GM21515 (cell line): ENCODE measurements at regions not wholly inside any gene's neighbourhood (a gene's known extent, or its start where the extent isn't known, plus 50 kb on each side); places are given as distances from the start of the nearest gene placed in this dataset.

Source experiments
- ATAC-seq: cut with Tn5 transposase; IDR thresholded peaks from one replicate; pipeline ENCODE4 v1.9.1; 2021; ENCODE audit not compliant: unreplicated experiment

DNA sequence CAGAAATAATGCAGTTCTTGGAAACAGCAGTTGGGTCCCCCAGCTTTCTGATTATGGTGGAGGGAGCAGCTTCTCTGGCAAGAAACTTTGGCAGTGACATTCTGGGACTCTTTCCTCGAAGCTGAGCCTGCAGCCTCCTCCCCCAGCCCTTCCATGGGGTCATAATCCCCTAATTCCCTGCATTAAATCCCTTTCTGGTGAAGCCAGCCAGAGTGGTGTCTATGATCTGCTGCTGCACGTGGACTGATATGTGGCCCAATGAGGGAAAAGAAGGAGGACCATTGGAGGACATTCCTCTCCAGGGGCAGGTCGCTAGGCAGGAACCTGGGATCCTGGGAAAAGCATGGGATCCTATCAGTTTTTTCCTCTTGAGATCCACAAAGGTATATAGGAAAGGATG lies 470.5 kb downstream of the RPS24 start:
- no peak for ATAC-seq

DNA sequence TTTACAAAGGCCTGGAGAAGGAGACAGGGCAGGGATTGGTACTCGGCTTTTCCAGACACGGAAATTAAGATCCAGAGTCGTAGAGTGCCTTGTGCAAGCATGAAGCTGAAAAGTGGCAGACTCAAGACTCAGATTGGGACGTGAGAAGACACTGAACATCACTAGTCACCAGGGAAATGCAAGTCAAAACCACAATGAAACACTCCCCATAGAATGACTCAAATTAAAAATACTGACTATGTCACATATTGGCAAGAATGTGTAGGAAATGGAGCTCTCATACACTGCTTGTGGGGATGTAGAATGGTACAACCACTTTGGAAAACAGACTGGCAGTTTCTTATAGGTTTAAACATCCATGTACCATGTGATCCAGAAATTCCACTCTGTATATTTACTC lies 472.0 kb downstream of the RPS24 start:
- no peak for ATAC-seq

DNA sequence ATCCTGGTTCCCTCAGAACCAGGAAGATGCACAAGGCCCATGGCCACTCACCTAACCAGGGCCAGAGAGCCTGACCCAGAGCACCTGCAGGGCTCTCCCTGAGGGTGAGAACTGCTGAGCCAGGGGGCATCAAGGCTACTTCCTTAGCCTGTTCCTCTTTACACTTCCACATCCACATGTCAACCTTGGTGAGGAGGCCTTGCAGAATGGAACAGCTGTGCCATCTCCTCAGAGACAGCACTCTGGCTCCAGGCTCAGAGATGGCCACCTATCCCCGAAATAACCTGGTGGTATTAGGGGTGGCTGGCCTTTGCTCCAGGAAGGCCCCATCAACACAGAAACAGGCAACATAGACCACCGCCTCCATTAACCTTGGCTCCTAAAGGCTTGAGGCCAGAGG lies 473.0 kb downstream of the RPS24 start:
- ATAC-seq = no peak

DNA sequence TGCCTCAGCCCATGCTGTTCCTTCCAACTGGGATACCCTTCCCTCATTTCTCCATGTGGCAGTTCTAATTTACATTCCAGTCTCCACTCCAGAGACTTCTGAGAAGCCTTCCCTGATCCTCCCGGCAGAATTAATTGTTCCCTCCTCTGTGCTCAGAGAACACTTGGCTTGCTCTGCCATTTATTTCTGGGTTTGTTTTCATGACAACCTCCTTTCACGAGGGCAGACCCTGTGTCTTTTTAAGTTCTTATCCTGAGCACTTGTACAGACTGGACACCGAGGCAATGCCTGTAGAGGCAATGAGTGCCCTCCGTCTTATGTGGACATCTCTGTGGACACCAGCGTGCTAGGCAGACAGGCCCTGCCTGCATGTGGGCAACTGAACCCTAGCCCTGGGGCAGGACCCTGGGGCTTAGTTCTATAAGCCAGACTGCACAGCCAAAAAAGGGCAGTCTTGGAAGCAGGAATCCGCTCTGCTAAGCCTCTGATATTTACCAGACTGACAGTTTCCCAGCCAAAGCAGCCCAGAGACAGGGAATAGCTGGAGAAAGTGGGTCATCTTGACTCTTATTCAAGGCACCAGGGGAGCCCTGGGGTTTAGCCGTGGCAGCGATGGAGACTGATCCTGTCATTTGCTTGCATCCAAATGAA lies 474.0 kb downstream of the RPS24 start:
- no peak for ATAC-seq

DNA sequence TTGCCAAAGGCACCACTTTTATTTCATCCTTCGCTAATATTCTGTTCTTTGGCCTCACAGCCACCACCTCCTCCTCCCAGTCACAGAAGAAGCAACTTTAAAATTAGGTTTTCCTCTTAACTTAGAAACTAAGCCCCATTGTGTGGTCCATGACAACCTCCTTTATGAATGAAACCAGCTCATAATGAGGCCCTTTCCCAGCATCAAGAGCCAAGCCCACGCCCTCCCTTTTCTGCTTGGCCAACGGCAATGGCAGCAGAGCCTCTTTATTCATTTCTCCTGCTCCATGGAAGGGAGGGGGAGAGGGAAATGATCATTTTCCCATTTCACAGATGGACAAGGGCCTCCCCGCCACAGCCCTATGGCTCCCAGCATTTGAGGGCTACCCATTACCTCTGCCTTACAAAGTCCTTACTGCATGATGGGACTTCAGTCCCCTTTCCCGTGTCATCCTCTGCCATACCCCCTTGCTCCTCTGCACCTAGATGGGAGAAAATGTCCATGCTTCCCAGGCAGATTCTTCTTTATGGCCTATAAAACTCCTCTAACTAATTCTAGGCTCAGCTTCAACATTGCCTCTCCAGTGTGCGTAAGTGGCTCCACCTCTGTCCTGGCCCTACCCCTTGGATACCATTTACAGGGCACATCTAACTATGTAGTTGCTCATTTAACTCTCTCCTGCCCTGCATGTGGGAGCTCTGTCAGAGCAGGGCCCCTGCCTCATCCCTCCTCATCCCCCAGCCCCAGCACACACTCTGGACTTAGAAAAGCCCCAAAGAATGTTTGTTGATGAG lies 475.5 kb downstream of the RPS24 start:
- no peak for ATAC-seq

DNA sequence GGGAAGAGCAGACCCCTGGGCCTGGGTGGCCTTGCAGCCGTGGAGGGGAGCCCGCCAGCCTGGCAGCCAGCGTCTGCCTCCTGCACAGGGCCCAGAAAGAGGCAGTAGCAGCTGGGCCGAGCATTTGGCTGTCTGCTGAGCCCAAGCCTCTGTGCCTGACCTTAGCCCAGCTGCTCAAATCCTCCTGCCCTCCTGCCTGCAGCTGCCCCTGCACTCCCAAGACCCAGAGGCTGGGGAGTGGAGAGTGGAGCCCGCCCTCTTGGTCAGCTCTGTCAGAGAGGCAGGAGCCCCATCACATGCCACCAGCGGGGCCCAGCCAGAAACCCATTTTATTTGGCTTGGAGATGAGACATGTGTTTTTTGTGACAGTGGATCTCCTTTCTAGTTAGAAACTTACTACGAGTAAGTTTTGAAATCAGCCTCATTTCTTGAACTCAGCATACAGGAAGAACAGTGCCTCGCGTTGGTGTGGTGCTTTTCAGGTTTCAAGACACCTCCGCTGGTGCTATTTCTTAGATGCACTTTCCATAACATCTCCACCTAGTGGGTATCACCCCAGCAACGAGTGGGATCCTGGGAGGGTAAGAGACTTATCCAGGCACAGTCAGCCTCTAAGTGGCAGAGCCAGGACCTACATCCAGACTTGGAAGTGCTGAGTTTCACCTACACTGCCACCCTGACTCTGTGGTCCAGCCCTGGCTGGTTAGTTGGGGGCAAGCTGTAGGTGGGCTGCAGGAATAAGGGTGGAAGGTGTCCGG lies 477.1 kb downstream of the RPS24 start:
- ATAC-seq = no peak

DNA sequence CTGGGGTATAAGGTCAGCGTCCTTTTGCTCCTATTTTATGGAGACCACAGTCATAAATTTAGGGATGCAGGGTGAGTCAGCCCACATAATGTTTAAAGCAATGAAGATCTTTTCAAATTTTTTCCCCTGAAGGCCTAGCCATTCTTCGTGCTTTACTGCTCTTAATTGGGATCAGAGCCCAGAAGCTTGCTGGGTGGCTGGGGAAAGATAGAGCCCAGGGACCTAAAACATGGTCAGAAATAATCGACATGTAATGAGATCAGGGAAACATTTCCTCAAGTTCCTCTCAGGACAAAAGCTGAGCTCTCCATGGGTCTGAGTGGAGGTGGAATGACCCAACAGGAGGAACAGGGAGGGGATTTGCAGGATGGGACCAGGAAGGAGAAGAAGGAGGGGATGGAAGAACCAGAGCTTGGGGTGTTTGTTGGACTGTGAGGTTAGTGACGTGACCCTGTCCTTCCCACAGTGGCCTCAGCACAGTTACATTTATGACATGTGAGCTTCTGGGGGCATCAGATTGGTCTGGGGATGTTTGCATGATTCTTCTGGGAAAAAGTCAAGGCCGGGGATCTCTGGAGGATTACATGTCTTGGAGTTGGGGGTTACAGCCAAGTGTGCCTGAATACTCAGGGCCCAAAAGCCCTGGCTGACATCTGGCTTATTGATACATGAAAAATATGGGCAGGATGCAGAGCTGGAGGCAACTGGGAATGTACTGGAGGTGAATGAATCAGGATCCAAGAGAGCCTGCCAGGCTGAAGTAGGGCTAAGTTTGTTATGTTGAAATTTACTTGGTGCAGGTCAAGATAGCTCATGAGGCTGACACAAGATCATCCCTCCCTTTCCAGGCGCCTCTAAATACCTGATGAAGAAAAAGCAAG lies 477.9 kb downstream of the RPS24 start:
- ATAC-seq = no peak

DNA sequence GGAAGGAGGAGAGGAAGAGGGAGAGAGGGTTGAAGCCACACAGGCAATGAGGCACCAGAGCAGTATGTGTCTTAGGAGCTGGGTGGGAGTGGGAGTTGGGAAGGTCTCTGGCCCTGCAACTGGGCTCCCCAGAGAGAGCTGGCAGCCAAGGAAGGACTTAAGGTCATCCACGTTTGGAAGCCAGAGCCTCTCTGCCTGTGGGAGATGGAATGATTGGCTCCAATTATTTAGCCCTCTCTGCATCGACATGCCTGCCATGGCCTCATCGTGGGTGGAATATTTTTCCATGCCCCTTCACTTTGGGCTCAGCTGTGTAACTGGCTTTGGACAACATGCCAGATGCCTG lies 478.5 kb downstream of the RPS24 start:
- ATAC-seq = no peak

DNA sequence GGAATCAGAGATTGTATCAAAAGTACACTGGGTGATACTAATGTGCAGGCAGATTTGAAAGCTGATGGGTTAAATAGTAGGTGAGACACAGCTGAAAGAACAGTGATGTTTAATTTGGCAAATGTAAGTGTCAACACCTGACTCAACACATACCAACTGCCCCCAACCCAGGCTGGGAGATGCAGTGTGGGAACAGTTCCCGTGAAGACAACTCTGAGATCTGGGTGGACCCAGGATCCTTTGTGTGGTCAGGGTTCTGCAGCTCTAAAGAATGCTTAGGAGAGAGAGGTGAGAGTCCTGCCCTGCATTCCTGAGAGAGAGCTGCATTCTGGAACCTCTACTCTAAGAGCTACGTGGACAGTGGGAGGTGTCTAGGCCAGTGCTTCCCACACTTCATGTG lies 479.7 kb downstream of the RPS24 start:
- ATAC-seq = no peak

DNA sequence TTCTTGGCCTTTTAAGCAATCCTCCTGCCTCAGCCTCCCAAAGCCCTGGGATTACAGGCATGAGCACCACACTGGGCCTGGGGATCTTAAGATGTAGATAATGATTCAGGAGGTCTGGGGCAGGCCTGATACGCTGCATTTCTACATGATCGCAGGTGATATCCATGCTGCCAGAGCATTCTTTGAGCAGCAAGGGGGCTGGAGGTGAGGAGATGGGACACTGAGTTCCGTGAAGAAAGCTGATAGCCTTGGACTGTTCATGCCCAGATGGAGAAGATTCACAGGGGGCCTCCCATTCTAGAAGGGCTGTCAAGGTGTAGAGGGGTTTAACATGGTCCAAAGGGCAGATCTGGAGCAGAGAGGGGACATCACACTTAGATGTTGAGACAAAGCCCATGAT lies 480.3 kb downstream of the RPS24 start:
- ATAC-seq = no peak

DNA sequence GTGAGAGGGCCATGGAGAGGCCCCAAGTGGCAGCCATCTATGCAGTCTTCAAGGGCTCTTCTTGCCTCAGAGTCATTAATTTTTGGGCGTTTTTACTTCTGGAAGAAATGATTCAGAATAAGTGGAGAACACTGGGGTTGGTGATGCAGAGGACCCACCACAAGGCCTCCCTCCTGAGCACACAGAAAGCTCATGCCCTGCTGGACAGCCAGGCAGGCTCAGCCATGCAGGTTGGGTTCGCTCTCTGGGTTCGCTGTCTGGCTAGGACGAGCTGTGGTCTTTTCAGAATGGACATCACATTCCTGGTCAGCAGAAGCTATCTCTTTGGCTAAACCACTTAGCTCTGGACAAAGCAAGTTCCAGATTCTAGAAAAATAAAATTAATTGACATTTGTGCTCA lies 480.8 kb downstream of the RPS24 start:
- no peak for ATAC-seq

DNA sequence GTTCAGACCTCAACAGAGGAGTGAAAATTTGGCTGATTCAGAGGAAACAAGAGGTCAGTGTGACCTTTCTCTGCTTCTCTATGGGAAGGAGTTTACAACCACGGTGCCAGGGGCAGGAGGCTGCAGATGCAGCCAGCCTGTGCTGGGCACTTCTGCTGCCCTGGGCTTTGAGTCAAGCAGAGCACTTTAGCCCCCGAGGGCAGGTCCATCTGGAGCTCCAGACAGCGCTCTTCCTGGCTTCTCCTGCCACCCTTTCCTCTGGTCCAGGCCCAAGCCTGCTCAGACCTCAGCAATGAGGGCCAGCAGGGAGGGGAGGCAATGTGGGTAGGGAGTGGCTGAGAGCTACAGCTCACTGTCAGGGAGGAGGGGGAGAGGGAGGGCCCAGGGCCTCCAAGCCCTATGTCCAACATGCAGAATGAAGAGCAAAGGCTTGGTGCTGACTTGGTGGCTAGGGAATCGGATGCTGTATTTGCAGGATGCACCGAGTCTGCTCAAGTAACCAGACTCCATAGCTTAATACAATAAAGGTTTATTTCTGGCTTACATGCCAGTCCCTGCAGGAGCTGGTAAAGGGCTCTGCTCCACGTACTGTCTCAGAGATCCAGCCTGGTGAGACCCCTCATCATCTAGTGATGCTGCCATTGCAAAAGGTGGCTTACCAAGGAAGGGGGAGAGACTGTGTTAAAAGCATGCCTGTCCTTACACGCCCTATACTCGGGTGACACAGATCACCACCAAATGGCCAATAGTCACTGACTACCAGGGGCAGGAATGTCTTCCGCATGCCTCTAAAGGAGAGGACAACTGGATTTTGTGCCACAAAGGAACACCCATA lies 481.6 kb downstream of the RPS24 start:
- no peak for ATAC-seq

DNA sequence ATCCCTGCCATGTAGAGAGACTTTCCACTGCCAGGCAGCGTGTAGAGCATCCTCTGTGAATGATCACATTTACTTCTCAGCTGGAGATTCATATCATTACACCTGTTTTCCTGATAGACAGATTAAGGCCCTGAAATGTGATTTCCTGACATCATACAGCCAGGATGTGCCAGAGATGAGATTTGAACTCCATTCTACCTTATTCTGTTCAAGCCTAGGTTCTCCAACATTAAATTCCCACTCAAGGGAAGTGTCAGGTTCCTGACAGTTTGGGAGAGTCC lies 482.1 kb downstream of the RPS24 start:
- ATAC-seq = no peak

DNA sequence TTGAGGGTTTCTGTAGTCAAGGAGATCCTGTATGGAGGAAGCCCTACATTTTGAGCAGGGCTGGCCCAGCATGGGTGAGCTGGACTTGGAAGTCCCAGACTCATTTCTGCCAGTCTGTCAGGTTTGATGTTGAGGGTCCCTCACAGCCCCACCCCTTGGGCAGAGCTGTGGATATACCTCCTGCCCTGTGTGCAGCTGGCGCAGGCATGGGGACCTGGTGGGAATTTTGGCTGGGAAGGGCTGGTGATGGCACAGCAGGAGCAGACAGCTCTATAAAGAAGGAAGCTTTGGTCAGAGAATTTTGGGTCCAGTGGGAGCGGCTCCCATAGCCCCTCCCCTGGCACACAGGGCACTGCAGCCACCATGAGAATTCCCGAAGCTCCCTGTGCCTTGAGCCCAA lies 482.6 kb downstream of the RPS24 start:
- ATAC-seq = no peak

DNA sequence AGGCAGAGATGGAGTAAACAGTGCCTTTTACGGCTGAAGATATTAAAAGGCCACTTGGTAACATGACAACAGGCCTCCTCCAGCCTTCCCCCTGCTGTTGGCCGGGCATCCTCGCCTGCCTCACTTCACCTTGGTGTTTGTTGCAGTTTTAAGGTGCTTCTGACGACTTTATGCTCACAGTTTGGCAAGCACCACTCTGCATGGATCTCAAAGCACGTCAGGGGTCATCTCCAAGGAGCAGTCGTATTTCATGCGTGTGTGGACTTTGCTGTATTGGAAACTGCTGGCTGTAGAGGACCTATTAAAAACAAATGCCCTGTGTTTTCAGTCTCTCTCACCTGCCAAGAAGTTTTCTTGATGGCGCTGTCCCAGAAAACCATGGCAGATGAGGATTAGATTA lies 483.1 kb downstream of the RPS24 start:
- ATAC-seq = no peak

DNA sequence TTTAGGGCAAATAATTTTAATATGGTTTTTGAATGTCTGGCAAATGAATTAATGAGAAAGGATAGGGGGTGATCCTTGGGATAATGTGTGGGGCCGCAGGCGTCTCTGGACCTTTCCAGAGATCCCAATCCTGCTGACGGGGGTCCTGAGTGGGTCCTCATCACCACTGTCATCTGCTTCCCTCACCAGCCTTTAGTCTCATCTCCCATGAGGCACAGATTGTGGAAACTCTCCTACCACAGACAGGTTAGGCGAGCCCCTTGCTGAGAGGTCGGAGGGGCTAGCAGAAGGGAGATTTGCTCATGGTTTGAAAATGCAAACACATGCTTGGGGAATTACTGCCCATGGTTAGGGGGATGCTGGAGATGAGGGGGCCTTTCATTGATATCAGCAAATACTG lies 484.6 kb downstream of the RPS24 start:
- no peak for ATAC-seq

DNA sequence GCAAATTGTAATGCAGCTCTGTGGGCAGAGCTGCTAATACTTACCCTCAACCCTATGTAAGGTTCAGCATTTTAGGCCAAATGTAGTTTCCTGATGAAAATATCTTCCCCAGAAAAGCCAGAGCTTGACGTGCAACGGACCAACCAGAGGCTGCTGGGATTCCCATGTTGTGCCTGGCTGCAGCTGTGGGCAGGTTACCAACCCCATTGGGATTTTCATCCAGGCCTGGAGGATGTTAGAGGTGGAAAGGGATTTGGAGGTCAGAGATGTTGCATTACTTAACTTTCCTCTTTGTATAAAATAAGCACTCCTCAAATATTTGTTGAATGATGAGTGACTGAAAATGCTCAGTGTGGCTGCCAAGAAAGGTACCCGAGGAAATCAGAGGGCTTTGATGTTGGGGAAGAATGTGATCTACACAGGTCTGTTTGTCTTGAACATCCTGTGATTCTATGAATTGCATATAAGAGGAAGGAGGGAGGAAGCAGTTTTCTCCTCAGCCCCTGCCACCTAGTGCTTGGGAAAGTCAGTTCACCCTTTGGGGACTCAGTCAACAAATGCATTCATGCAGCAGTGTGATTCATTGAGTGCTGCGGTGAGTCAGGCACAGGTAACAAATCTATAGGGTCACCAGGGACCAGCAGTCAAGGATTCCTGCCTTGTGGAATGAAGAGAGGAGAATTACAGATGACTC lies 487.2 kb downstream of the RPS24 start:
- no peak for ATAC-seq

DNA sequence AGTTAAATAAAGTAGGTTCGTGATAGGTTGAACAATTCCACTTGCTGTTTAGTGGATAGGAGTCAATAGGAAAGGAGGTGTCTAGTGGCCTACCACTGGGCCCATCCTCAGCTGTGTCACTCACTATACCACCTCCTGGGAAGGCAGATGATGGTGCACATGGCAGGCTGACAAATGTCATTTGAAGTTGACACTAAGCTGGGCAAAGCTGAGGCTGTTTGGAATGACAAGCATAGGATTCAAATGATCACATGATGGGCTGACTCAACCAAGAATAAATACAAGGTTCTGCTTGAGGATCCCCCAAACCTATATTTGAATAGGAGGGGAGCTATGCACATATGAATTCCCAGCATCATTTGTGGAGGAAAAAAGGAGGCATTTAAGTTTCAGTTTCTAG lies 489.8 kb downstream of the RPS24 start:
- ATAC-seq = no peak

DNA sequence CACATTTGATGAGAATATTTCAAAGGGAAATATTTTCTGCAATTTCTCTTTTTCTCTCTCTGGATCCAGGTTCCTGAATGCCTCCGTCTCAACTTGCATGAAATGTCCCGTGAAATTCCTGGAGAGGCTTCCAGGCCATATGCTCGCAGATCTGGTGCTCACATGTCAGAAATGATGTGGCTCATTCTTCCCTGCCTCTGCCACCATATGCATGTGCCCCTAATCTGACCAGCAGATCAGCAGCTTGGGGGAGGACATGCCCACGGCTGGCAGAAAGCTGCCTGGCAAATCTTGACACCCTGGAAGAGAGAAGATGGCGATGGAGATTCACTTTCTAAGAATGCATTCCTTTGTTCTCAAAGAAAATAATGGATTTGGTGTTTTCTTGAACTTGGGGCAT lies 490.7 kb downstream of the RPS24 start:
- ATAC-seq = no peak

DNA sequence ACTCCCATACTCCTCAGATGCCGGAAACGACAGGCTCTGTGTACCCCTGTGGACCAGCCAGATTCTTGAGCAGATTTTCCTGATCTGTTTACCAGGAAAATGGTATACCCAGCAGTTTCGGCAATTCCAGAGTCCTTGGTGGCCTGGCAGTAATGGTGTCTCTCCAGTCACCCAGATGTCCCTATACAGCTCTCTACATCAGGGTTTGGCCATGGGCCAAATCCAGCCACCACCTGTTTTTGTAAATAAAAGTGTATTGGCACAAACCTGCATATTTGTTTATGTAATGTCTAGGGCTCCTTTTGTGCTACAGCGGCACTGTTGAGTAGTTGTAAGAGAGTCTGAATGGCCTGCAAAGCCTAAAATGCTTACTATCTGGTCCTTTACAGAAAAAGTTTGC lies 491.3 kb downstream of the RPS24 start:
- no peak for ATAC-seq
